Large intestine (tissue), 3 donors: ENCODE measurements at regions not wholly inside any gene's neighbourhood (a gene's known extent, or its start where the extent isn't known, plus 50 kb on each side); places are given as distances from the start of the nearest gene placed in this dataset.

Experiments
- DNase-seq, 2 donors: peaks; one replicate each; pipeline versions ENCODE4 v3.0.0 to v3.0.0-alpha.2; 2013
- H3K27ac ChIP-seq: one replicate; pipeline ENCODE4 v1.5.1; 2013; ENCODE audit warnings: low read length
- H3K27me3 ChIP-seq: 2 replicates; pipeline ENCODE4 v1.6.1; 2013; ENCODE audit warnings: low read length; ENCODE audit not compliant: control insufficient read depth, insufficient read depth
- H3K36me3 ChIP-seq: 2 replicates; pipeline ENCODE4 v1.6.1; 2013; ENCODE audit warnings: low read length; ENCODE audit not compliant: control insufficient read depth, insufficient read depth
- H3K4me1 ChIP-seq: one replicate; pipeline ENCODE4 v1.6.1; 2013; ENCODE audit warnings: low read length; ENCODE audit not compliant: control insufficient read depth, insufficient read depth
- H3K4me3 ChIP-seq: one replicate; pipeline ENCODE4 v1.5.1; 2013; ENCODE audit warnings: low read length
- H3K9me3 ChIP-seq: one replicate; pipeline ENCODE4 v1.6.1; 2013; ENCODE audit warnings: mild to moderate bottlenecking, low read depth, low read length, moderate library complexity; ENCODE audit not compliant: control insufficient read depth
- WGBS: methylation state at CpG from one replicate; pipeline ENCODE4 v1.1.5; 2013; ENCODE audit warnings: low lambda C conversion rate; ENCODE audit not compliant: insufficient coverage; 5-methylcytosine and 5-hydroxymethylcytosine counted together

DNA sequence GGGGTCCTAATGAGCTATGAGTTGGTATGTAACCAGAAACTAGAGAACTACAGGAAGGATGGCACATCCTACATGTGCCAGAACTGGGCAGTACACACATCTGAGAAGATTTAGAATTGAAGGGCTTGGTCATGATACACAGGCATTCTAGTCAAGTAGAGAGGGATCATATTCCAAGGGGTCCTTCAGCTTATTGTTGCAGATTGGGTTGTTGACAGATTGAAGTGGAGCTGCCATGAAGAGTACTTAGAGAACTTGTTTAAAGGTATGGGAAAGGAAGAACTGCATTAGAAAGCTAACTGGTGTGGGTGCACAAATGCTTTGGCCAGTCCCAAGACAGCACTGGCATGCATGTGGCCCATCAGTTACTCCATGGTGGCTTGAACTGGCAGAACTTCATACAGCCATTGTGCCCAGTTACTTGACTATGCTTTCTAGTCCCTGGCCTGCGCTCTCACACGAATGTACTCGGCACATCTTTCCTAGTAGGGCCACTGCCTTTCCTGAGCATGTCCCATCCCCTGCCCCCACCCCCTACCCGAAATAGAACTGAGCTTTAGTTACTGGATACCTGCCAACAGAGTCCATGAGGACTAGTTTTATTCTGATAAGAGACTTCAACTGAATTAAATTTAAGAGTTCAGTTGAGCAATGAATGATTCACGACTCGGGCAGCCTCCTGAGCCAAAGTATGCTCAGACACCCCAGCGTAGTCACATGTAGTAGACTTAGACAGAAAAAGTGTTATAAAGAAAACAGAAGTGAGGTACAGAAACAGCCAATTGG is 64.0 kb downstream of the CCNG2 start:
- Histone ChIP-seq H3K4me1 (no peaks in the 10 kb centered on the region), H3K27me3 (no peaks in the 10 kb centered on the region), H3K9me3 (no peaks in the 10 kb centered on the region), H3K36me3 (no peaks in the 10 kb centered on the region), H3K27ac (no peak overlapping the region), H3K4me3 (no peak overlapping the region)
- 77% methylated on average over 5 of the region's 7 CpGs for WGBS
- no peak for DNase-seq

DNA sequence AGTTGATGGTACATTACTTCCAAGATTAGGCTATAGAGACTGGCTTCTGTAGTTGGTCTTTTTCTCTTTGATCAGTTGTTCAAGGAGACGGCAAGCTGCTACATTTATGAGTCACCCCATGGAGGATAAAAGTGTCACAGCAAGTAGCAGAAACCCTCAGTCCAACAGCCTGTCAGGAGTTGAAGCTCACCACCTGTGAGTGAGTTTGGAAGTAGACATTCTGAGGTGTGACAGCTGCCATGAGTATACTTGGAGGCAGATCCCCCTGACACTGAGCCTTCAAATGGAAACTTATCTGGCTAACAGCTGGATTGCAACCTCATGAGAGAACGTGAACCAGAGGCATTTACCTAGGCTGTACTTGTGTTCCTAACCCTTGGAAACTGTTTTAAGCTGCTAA is 68.0 kb downstream of the CCNG2 start:
- Histone ChIP-seq H3K4me1 (no peaks in the 10 kb centered on the region), H3K27ac (no peak overlapping the region), H3K27me3 (no peaks in the 10 kb centered on the region), H3K36me3 (no peaks in the 10 kb centered on the region), H3K9me3 (peaks cover 9% of the 10 kb centered on the region), H3K4me3 (no peak overlapping the region)
- WGBS = no CpG with 5 or more reads among the region's 2 CpGs
- no peak for DNase-seq

DNA sequence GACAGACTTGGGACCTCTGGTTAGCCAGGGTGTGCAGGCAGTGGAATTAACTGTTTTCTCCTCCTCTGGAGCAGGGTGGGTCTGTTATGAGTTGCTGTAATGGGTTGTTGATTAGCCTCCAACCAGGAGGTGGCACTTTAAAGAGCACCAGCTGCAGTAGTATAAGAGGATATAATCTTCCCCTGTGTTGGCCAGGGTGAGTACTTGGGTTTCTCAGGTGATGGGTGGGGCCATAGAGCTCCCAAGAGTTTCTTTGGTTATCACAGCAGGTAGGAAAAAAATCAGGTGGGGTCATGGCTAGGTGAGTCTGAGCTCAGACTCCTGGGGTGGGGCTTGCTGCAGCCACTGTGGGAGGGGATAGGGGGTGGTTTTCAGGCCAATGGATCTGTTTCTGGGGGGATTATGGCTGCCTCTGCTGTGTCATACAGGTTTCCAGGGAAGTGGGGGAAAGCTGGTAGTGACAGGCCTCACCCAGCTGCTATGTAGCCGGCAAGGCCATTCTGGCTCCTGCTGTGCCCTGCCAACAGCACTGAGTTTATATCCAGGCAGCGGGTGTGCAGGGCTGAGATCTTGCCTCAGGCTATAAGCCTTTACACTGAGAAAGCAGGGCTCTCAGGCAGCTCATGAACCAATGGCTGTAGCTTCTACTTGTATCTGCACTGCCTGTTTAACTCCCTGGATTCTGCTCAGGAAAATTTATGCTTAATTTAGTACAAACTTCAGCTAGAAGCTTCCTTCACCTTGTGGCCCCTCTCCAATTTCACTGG is 70.1 kb downstream of the CCNG2 start:
- no CpG with 5 or more reads among the region's 2 CpGs for WGBS
- no peaks in the 10 kb centered on the region for H3K4me1 ChIP-seq
- no peak for DNase-seq
- H3K9me3 ChIP-seq = peaks cover 9% of the 10 kb centered on the region
- no peak overlapping the region for H3K4me3 ChIP-seq
- H3K27me3 ChIP-seq = no peaks in the 10 kb centered on the region
- H3K27ac ChIP-seq = no peak overlapping the region
- no peaks in the 10 kb centered on the region for H3K36me3 ChIP-seq

DNA sequence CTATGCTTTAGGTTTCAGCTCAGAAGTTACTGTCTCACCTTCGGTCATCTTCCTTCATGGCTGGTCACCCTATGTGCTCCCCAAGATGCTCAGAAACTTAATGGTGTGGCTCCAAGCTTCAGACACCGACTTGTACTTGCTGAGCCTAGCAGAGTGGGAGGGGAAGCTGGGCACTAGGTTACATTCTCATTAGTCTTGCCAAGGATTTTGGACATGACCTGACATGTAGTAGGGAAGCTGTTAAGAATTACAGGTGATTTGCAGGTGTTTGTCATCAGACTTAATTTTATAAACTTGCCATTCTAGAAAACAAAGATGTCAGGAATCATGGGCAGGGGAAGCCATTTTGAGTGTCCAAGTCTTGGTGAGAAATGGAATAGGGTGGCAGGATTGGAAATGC is 72.4 kb downstream of the CCNG2 start:
- Histone ChIP-seq H3K36me3 (no peaks in the 10 kb centered on the region), H3K4me3 (no peak overlapping the region), H3K4me1 (no peaks in the 10 kb centered on the region), H3K27me3 (no peaks in the 10 kb centered on the region), H3K9me3 (peaks cover 9% of the 10 kb centered on the region), H3K27ac (no peak overlapping the region)
- WGBS = no CpG with 5 or more reads among the region's 2 CpGs
- DNase-seq = no peak

DNA sequence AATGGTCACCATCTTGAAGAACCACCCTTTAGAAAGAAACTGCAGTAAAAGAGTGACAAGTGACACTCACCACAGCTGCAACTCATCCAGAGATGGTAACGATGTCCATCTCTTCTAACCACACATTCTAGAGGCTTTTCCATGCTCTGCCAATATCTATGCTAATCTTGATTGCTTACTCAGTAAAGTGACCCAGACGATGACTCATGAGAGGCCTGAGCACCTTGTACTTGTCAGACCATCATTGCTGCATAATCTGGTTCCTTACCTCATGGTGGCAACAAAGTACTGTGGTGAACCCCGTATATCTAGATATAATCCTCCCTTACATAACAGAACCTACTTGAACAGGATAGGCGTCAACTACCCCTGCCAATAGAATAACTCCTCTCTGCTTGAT is 75.6 kb downstream of the CCNG2 start:
- H3K27ac ChIP-seq = no peak overlapping the region
- H3K4me3 ChIP-seq = no peak overlapping the region
- WGBS = no CpG with 5 or more reads among the region's 4 CpGs
- peaks cover under 1% of the 10 kb centered on the region for H3K9me3 ChIP-seq
- peaks cover 4% of the 10 kb centered on the region for H3K27me3 ChIP-seq
- H3K4me1 ChIP-seq = no peaks in the 10 kb centered on the region
- peak; percentile 28 to 55 for DNase-seq
- H3K36me3 ChIP-seq = no peaks in the 10 kb centered on the region

DNA sequence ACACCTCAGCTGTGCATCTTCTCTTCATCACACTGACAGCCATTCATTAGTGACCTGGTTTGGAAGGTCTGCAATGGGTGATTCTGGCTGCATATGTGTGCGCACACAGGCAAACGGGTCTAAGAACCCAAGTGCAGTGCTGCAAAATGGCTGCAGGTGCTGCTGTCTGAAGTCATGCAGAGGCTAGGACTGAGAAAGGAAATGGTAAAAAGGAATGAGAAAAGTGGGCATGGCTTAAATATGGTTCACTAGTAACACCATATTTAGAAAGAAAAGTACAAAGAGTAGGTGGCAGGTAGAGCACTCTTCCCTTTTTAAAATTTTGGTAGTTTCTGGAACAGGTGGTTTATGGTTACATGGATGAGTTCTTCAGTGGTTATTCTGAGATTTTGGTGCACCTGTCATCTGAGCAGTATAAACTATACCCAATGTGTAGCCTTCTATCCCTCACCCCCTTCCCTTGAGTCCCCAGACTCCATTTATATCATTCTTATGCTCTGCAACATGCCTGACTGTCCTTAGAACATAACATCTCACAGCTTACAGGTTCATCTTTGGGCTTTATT is 78.4 kb downstream of the CCNG2 start:
- no CpG with 5 or more reads among the region's 2 CpGs for WGBS

DNA sequence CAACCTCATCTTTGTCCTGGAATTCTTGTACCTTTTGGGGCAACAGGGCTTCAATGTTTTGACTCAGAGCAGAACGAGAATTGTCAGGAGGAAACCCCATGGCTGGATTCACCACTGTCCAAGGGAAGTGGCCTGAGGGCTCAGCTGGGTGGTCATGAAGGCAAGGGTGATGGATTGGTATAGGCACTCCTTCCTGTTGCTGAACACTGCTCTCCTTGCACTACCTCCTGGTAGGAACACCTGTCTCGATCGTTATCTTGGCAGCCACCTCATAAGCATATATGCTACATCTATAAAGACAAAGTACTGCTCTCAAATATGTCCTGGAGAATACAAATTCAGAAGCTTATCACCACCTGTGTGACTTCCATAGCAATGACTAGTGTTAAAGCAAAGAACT is 79.8 kb downstream of the CCNG2 start:
- WGBS = no CpG with 5 or more reads among the region's 3 CpGs
- Histone ChIP-seq H3K4me1 (no peaks in the 10 kb centered on the region), H3K36me3 (no peaks in the 10 kb centered on the region), H3K9me3 (no peaks in the 10 kb centered on the region), H3K27ac (no peak overlapping the region), H3K27me3 (peaks cover 4% of the 10 kb centered on the region), H3K4me3 (no peak overlapping the region)
- no peak for DNase-seq

More for the DNA sequence above, 78.4 kb downstream of the CCNG2 start:
- Histone ChIP-seq H3K9me3 (no peaks in the 10 kb centered on the region), H3K4me3 (no peak overlapping the region), H3K27me3 (peaks cover 4% of the 10 kb centered on the region), H3K27ac (no peak overlapping the region), H3K36me3 (no peaks in the 10 kb centered on the region), H3K4me1 (no peaks in the 10 kb centered on the region)
- DNase-seq = no peak

DNA sequence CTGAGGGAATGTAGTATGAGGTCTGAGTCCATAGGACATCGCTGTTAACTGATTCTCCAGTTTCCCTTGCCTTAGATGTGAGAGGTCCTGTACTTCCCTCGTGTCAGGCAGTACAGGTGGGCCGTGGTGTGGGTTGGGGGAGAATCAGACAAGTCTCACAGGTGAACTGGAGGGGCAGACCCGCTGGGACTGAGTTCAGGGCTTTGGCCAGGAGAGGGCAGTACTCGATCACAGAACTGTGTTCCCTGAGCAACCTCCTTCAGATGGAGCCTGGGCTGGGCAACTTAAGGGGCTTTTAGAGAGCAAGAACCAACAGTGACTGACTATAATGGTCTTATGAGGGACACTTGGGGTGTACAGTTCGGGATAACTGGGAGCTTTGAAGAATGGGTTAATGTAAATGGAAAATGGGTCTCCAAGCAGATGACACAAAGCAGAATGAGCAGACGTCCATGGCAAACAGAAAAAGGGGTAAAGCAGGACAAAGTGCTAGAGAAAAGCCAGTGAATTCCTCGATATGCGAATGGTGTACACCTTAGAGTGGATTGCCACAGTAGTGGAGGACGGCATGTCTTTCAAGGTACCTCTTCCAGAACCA is 83.6 kb downstream of the CCNG2 start:
- Histone ChIP-seq H3K4me3 (no peak overlapping the region), H3K4me1 (no peaks in the 10 kb centered on the region), H3K9me3 (no peaks in the 10 kb centered on the region), H3K27ac (no peak overlapping the region), H3K36me3 (no peaks in the 10 kb centered on the region), H3K27me3 (peaks cover 4% of the 10 kb centered on the region)
- 81% methylated on average over 3 of the region's 10 CpGs for WGBS
- DNase-seq = peak; percentile 28 to 45

DNA sequence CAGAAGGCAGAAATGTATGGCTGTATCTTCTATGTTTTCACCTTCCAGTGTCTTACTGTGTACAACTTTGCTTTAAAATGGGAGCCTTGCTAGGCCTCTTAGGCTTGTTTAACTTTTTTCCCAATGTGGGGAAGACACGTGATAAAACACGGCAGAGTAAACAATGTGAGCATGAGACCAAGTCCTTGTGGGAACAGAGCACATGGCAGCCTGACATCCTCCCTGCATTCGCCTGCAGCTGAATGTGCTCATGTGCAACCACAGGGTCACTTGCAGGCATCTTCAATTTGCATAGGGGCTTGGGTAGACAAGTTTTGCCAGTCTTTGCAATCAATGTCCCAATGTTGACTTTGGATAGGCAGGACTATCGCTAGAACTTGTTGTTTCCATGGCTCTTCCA is 91.8 kb downstream of the CCNG2 start:
- Histone ChIP-seq H3K27me3 (no peaks in the 10 kb centered on the region), H3K4me3 (no peak overlapping the region), H3K9me3 (no peaks in the 10 kb centered on the region), H3K36me3 (no peaks in the 10 kb centered on the region), H3K4me1 (no peaks in the 10 kb centered on the region), H3K27ac (no peak overlapping the region)
- DNase-seq = peak in 1 of 2 donors; percentile 14
- no CpG with 5 or more reads among the region's 4 CpGs for WGBS

DNA sequence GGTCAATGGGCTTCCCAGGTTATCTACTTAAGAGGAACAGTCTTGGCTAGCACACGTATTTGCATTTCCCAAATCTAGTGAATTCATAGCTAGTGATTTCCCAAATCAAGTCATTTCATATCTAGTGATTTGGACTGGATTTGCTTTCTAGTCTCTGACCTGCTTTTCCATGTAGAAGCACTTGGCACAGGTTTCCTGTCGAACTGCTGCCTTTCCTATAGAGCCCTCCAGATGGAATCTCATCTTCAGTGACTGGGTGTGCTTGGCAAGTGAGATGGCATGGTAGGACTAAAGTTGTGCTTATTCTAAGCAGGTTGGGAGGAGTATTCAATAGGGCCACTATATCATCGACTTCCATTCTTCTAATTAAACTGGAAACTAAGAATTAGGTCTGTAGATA is 94.7 kb downstream of the CCNG2 start:
- Histone ChIP-seq H3K27ac (no peak overlapping the region), H3K36me3 (no peaks in the 10 kb centered on the region), H3K27me3 (no peaks in the 10 kb centered on the region), H3K9me3 (no peaks in the 10 kb centered on the region), H3K4me1 (no peaks in the 10 kb centered on the region), H3K4me3 (no peak overlapping the region)
- WGBS = 0% methylated on average over 1 of the region's 3 CpGs
- no peak for DNase-seq
